GM19328 (cell line): ENCODE measurements at regions not wholly inside any gene's neighbourhood (a gene's known extent, or its start where the extent isn't known, plus 50 kb on each side); places are given as distances from the start of the nearest gene placed in this dataset.

Source experiments
- ATAC-seq: cut with Tn5 transposase; IDR thresholded peaks from one replicate; pipeline ENCODE4 v1.9.1; 2021; ENCODE audit warnings: mild to moderate bottlenecking, moderate library complexity; ENCODE audit not compliant: unreplicated experiment

DNA sequence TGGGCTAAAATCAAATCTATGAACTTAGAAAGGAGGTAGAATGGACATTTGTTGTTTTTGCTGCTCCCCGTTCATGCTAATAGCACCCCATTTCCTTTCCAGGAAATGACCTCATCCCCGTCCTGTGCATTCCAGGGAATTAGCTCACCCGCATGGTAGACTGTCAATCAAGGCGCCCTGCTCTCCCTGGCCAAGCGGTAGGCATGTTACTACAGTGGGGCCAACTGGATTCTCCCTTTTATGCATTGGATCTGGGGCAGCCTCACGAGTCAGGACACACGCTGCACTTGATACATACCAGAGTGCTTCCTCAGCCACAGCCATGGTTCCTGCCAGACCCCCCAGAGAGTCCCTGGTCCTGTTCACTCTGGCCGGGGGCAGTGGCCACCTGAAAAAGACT, 111.0 kb upstream of the PTCH1 start:
- ATAC-seq, result no peak

GRCh38 chr9:95626885-95627558, 110.3 kb upstream of the PTCH1 start:
- no peak for ATAC-seq

- no peak for ATAC-seq
Measured at GRCh38 chr9:95626341-95626740, 109.6 kb upstream of the PTCH1 start.

- no peak for ATAC-seq
Measured at GRCh38 chr9:95623640-95624039, 106.9 kb upstream of the PTCH1 start.

DNA sequence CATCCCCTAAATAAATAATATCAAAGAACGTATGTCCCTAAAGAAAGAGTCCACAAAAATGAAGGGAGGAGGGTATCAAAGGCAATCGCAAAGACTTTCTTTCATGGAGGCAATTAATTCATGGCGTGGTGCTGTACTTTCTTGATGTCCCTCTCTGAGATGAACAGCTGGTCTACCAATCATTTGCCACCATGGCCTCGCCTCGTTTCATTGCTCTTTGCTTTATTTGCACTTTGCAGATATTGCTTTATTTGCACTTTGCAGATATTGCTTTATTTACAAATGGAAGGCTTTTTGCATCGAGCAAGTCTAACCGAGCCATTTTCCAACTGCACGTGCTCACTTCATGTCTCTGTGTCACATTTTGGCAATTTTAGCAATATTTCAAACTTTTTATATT, 104.0 kb upstream of the PTCH1 start:
- ATAC-seq, result no peak

- ATAC-seq, result no peak
Measured at GRCh38 chr9:95620314-95620713, 103.5 kb upstream of the PTCH1 start.

DNA sequence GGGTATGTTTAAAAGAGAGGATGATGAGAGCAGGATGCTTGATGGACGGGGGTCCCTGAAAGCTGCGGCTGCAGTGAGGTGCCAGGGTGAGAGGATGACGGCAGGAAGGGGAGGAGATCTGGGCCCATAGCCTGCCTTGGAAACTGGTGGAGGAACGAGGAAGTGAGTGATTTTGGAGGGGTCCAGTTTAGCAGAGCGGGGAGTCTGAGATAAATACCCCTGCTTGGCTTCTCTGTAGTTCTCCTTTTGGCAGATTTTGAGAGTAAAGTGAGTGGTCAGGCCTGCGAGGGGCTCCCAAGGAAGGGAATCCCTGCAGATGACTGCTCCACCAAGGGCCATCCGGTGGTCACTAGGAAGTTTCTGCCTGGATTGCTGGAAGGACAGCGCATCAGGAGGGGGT, 98.5 kb upstream of the PTCH1 start:
- no peak for ATAC-seq

GRCh38 chr9:95613670-95614069, 96.9 kb upstream of the PTCH1 start:
- no peak for ATAC-seq

GRCh38 chr9:95611354-95611753, 94.6 kb upstream of the PTCH1 start:
- ATAC-seq, result no peak

GRCh38 chr9:95610006-95610785, 93.4 kb upstream of the PTCH1 start:
- ATAC-seq, result no peak

DNA sequence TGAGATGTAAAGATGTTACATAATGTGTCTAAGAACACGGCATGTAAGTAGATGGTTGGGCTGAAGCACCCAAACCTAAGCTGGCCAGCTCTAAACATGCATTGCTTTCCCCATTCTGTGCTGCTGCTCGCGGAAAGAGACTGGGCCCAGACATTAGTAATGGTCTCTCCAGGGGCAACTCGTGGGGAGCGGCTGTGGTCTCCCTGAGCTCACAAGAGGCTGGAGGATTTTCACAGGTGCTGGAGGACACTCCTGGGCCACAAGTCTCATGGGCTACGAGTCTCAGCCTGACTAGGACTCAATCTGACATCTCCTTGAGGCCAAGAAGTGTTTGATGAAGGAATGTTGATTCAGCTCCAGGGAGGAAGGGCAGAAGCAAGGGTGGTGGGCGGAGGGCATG, 92.7 kb upstream of the PTCH1 start:
- ATAC-seq, result no peak

DNA sequence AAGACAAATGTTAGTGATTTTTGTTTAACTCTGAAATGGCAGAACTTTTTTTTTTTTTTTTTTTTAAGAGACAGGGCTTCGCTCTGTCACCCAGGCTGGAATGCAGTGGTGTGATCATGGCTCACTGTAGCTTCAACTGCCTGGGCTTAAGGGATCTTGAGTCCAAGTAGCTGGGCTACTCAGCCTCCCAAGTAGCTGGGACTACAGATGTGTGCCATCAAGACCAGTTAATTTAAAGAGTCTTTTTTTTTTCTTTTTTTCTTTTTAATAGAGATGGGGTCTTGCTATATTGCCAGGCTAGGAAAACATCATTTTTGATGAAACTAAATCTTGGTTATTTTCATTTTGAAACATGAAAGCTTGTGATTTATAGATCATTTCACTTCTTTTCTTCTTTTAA, 91.6 kb upstream of the PTCH1 start:
- no peak for ATAC-seq

- no peak for ATAC-seq
Measured at GRCh38 chr9:95607507-95607906, 90.7 kb upstream of the PTCH1 start.

DNA sequence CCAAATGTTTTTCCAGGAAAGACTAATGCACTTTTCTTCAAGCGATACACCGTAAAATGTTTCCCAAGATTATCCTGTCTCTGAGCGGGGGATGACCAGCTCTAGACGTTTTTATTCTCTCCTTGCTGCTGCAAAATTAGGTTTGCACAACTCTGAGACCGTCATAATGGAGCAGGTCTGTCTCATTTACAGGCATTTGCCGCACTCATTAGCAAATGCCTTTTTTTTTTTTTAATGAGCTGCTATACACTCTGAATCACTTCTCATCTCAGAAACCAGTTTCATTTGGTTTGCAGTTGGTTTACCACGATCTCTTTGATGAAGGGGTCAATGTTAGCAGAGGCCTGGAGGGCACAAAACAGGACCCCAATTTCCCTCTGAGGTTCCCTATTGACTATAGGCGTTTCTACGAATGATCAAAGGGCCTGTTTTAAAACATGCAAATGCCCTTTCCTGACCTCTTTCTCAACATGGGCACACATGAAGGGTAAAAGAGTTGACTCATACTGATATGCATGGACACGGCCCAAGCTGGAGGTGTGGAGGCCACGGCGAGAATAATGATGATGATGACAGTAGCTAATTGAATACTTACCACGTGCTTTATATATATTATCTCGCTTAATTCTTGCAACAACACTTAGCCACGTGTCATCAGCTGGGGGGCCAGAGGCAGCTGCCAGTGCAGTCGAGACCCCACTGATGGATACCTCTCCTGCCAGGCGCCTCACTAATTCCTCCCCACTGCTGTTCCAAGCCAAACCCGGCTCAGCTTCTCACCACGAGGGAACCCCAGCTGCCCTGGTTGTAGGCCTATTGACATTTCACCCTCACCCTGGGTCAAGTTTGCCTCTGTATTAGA, 89.9 kb upstream of the PTCH1 start:
- no peak for ATAC-seq

DNA sequence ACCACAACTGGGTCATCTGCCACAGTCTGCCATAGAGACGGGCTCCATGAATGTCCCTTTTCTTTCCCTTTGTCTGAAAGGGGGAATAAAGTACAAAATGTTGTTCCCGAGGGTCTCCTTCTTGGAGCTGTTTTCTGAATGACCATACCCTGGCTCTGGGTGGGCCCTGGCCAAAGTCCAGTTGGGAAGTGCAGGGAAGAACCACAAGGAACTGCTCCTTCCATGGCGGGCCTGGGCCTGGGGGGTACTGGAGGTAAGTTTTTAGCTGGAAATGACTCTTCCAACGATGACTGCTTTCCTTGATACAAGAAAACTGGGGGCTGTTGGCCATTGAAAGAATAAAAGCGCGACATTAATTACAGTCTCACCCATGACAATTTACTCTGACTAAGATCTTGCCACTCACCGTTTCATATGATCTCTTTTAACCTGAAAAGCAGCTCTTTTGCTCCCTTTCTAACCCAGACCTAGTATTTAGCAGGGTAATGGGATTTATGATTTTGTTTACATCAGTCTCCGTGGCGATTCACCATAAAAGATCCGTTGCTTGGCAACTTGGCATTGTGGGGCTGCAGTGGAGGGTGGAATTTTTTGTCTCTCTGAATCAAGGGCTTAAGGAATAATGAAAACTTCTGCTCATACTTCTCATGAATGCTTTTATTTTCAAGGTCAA, 89.2 kb upstream of the PTCH1 start:
- no peak for ATAC-seq

- ATAC-seq, result no peak
Measured at GRCh38 chr9:95605101-95605500, 88.3 kb upstream of the PTCH1 start.

DNA sequence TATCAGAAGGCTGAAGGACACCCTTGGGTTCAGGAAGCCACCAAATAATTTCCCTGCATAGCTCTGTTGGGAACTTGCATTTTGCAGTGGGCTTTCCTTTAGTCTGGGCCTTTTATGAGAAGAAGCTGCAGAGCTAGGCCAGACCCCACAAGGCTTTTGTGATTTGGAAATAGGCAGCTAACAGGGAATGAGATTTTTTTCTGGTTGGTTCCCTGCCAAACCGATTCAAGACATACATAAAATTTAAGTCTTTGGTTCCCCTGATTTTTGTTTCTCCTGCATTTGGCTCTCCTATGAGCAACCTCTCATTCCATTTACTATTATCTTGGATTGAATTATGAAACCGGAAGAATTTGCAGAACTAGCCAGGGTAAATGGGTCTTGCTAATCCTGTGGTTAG, 81.5 kb upstream of the PTCH1 start:
- ATAC-seq, result no peak

GRCh38 chr9:95595721-95596295, 79.0 kb upstream of the PTCH1 start:
- ATAC-seq, result no peak

- no peak for ATAC-seq
Measured at GRCh38 chr9:95592931-95593330, 76.2 kb upstream of the PTCH1 start.

DNA sequence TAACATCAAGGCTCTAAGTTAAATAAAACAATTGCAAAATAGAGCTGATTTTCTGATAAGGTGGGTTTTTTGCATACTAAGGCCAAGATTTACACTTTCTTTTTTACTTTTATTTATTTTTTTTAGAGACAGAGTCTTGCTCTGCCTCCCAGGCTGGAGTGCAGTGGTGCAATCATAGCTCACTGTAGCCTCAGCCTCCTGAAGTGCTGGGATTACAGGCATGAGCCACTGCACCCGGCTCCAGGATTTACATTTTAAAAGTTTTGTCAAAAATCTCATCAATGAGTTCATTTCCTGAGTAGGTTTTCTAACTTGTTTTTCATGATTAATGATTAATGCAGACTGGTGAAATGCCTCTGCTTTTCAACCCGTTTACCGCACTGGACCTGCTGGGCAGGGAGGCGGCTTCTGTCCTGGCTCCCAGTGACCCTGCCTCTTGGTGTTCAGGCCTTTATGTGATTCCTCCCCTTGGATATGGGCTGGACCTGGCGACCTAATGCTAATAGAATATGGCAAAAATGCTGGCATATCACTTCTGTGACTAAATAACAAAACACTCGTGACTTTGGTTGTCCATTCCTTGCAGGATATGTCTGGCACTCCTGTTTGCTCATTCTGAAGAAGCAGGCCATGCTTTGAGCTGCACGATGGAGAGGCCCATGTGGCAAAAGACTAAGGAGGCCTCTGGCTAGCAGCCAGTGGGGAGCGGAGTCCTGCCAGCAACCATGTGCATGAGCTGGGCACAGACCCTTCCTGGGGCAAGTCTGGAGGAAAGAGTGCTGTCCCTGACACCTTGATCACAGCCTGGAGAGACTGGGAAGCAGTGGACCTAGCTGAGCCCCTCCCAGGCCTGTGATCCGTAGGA, 72.2 kb upstream of the PTCH1 start:
- ATAC-seq, result no peak
